ENCODE measurements at regions not wholly inside any gene's neighbourhood (a gene's known extent, or its start where the extent isn't known, plus 50 kb on each side); places are given as distances from the start of the nearest gene placed in this dataset.
A peak's percentile ranks its signal among the peaks of the same experiment; 100 is the strongest.

DNA sequence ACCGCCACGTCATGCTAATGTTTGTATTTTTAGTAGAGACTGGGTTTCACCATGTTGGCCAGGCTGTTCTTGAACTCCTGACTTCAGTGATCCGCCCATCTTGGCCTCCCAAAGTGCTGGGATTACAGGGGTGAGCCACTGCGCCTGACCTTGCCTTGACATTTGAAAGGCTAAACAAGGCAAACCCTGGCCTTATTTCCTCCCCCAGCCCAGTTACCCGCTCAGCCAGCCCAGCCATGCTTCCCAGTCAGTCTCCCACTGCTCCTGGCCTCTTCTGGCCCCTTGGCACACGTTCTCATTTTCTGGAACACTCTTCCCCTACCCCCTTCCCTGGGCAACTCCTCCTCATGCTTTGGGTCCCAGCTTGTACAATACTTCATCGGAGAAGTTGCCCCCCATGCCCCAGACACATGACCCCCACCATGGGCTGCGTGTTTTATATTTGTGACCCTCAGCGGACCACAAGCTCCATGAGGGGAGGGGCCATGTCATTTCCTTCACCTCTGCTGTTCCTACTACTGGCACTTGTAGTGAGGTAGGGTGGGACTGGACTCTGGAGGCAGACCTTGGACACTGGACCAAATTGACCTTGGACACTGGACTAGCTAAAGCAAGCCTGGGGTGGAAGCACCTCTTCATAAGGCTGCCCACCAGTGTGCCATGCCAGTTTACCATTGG is 94.4 kb upstream of the IER5L start:
- Histone ChIP-seq H3K4me1 (ENCODE audit: control insufficient read depth, insufficient read depth, low read length) (no peaks in the 10 kb centered on the region), H3K27ac (ENCODE audit: low read depth, low read length) (no peak overlapping the region), H3K27me3 (ENCODE audit: control insufficient read depth, insufficient read depth, low read length) (no peaks in the 10 kb centered on the region), H3K36me3 (ENCODE audit: control insufficient read depth, insufficient read depth, low read length) (no peaks in the 10 kb centered on the region), H3K4me3 (ENCODE audit: low read length) (no peak overlapping the region), H3K9ac (ENCODE audit: low read length) (no peak overlapping the region)

DNA sequence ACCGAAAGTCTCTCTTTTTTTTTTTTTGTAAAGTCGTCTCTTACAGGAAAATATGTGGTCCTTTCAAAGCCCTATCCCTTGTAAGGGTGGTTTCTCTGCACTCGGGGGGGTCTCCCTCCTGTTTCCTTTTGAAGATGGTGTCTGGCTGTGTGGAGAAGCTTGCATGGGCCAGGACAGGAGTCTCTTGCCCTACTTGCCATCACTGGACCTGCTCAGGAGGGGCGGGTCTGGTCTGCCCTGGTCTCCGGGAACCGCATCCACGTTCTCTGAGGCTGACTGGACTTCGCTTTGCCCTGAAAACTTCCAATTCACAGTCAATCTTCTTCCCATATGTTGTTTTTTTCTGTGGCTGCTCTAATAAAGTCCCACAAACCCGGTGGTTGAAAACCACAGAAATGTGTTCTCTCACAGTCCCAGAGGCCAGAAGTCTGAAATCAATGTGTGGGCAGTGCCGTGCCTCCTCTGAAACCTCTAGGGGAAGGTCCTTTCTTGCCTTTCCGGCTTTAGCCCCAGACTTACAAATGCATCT is 92.9 kb upstream of the IER5L start:
- H3K9ac ChIP-seq (ENCODE audit: low read length), result no peak overlapping the region
- no peak overlapping the region for H3K27ac ChIP-seq (ENCODE audit: low read depth, low read length)
- H3K27me3 ChIP-seq (ENCODE audit: control insufficient read depth, insufficient read depth, low read length), result no peaks in the 10 kb centered on the region
- no peaks in the 10 kb centered on the region for H3K4me1 ChIP-seq (ENCODE audit: control insufficient read depth, insufficient read depth, low read length)
- no peaks in the 10 kb centered on the region for H3K36me3 ChIP-seq (ENCODE audit: control insufficient read depth, insufficient read depth, low read length)
- H3K4me3 ChIP-seq (ENCODE audit: low read length), result no peak overlapping the region

- H3K4me1 ChIP-seq (ENCODE audit: control insufficient read depth, insufficient read depth, low read length), result no peaks in the 10 kb centered on the region
- H3K27me3 ChIP-seq (ENCODE audit: control insufficient read depth, insufficient read depth, low read length), result no peaks in the 10 kb centered on the region
- H3K4me3 ChIP-seq (ENCODE audit: low read length), result no peak overlapping the region
- no peak overlapping the region for H3K27ac ChIP-seq (ENCODE audit: low read depth, low read length)
- H3K36me3 ChIP-seq (ENCODE audit: control insufficient read depth, insufficient read depth, low read length), result no peaks in the 10 kb centered on the region
- no peak overlapping the region for H3K9ac ChIP-seq (ENCODE audit: low read length)
These were observed 92.1 kb upstream of the IER5L start for GRCh38 chr9:129270205-129270604.

- Histone ChIP-seq H3K27ac (ENCODE audit: low read depth, low read length) (no peak overlapping the region), H3K36me3 (ENCODE audit: control insufficient read depth, insufficient read depth, low read length) (no peaks in the 10 kb centered on the region), H3K4me3 (ENCODE audit: low read length) (no peak overlapping the region), H3K27me3 (ENCODE audit: control insufficient read depth, insufficient read depth, low read length) (no peaks in the 10 kb centered on the region), H3K4me1 (ENCODE audit: control insufficient read depth, insufficient read depth, low read length) (no peaks in the 10 kb centered on the region), H3K9ac (ENCODE audit: low read length) (no peak overlapping the region)
These were observed 89.1 kb upstream of the IER5L start for GRCh38 chr9:129267141-129267540.

DNA sequence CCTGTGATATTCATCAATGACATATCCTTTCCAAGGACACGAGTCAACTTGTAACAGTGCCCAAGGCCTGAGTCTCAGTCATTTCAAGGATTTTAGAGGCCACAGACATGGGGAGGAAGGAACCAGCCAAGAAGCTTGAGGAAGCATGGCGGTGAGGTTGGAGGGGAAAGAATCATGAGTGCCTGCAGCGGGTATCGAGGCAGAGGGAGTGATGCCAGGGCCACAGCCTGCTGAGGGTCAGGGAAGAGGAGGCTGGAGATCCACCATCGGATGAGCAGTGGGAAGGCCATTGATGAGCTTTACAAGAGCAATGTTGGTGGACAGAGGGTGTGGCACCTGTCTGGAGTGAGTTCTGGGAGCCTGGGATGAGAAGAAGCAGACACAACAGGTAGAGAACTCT is 88.5 kb upstream of the IER5L start:
- no peak overlapping the region for H3K4me3 ChIP-seq (ENCODE audit: low read length)
- H3K4me1 ChIP-seq (ENCODE audit: control insufficient read depth, insufficient read depth, low read length), result no peaks in the 10 kb centered on the region
- no peak overlapping the region for H3K27ac ChIP-seq (ENCODE audit: low read depth, low read length)
- no peaks in the 10 kb centered on the region for H3K36me3 ChIP-seq (ENCODE audit: control insufficient read depth, insufficient read depth, low read length)
- H3K9ac ChIP-seq (ENCODE audit: low read length), result no peak overlapping the region
- no peaks in the 10 kb centered on the region for H3K27me3 ChIP-seq (ENCODE audit: control insufficient read depth, insufficient read depth, low read length)

DNA sequence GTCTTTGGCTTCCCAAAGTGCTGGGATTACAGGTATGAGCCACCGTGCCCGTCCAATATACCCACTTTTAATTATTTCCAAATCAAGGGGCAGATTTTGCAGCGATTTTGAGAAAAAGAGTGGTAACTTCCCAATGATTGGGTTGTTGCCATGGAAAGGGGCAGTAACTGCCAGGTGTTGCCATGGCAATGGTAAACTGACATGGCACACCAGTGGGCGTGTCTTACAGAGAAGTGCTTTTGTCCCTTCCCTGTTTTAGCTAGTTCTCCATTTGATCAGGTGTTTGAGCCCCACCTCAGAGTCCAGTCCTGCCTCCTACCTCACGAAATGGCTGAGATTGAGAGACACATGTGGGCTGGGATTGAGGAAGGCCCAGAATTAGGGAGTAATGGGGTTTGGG is 86.3 kb upstream of the IER5L start:
- Histone ChIP-seq H3K27ac (ENCODE audit: low read depth, low read length) (no peak overlapping the region), H3K9ac (ENCODE audit: low read length) (no peak overlapping the region), H3K27me3 (ENCODE audit: control insufficient read depth, insufficient read depth, low read length) (peaks cover 3% of the 10 kb centered on the region), H3K4me3 (ENCODE audit: low read length) (no peak overlapping the region), H3K4me1 (ENCODE audit: control insufficient read depth, insufficient read depth, low read length) (no peaks in the 10 kb centered on the region), H3K36me3 (ENCODE audit: control insufficient read depth, insufficient read depth, low read length) (no peaks in the 10 kb centered on the region)

GRCh38 chr9:129263836-129264235 is 85.8 kb upstream of the IER5L start:
- Histone ChIP-seq H3K27me3 (ENCODE audit: control insufficient read depth, insufficient read depth, low read length) (peaks cover 3% of the 10 kb centered on the region), H3K4me3 (ENCODE audit: low read length) (no peak overlapping the region), H3K4me1 (ENCODE audit: control insufficient read depth, insufficient read depth, low read length) (no peaks in the 10 kb centered on the region), H3K36me3 (ENCODE audit: control insufficient read depth, insufficient read depth, low read length) (no peaks in the 10 kb centered on the region), H3K9ac (ENCODE audit: low read length) (no peak overlapping the region), H3K27ac (ENCODE audit: low read depth, low read length) (no peak overlapping the region)

DNA sequence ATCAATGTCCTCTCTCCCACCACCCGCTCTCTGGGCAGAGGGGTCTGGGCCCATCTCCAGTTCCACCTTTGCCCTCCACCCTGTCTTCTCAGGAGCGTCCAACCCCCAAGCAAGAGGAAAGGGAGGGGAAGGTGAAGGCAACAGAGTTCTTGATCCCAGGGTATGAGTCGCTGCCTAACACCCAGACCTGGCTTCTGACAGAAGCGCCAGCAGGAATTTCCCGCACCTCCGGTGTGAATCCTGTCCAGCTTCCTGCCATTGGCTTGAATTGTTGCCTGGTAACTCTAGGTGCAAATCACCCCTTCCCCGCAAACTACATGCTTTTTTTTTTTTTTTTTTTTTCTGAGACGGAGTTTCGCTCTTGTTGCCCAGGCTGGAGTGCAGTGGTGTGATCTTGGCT is 84.2 kb upstream of the IER5L start:
- H3K4me3 ChIP-seq (ENCODE audit: low read length), result no peak overlapping the region

DNA sequence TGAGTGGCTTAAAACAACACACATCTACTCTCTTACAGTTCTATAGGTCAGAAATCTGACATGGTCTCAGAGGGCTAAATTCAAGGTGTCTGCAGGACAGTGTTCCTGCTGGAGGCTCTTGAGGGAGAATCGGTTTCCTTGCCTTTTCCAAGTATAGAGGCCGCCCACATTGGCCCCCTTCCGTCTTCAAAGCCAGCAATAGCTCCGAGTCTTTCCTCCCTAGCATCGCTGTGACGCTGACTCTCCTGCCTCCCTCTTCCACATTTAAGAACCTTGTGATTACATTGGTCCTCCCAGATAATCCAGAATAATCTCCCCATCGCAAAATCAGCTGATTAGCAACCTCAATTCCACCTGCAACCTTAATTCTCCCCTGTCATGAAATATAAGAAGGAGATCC is 81.3 kb upstream of the IER5L start:
- Histone ChIP-seq H3K27me3 (ENCODE audit: control insufficient read depth, insufficient read depth, low read length) (peaks cover 10% of the 10 kb centered on the region), H3K4me1 (ENCODE audit: control insufficient read depth, insufficient read depth, low read length) (peaks cover 3% of the 10 kb centered on the region), H3K36me3 (ENCODE audit: control insufficient read depth, insufficient read depth, low read length) (no peaks in the 10 kb centered on the region), H3K9ac (ENCODE audit: low read length) (no peak overlapping the region), H3K27ac (ENCODE audit: low read depth, low read length) (no peak overlapping the region), H3K4me3 (ENCODE audit: low read length) (no peak overlapping the region)

More for the DNA sequence above, 84.2 kb upstream of the IER5L start:
- Histone ChIP-seq H3K36me3 (ENCODE audit: control insufficient read depth, insufficient read depth, low read length) (no peaks in the 10 kb centered on the region), H3K4me1 (ENCODE audit: control insufficient read depth, insufficient read depth, low read length) (peaks cover 3% of the 10 kb centered on the region), H3K27me3 (ENCODE audit: control insufficient read depth, insufficient read depth, low read length) (peaks cover 10% of the 10 kb centered on the region), H3K27ac (ENCODE audit: low read depth, low read length) (no peak overlapping the region), H3K9ac (ENCODE audit: low read length) (no peak overlapping the region)

- no peaks in the 10 kb centered on the region for H3K36me3 ChIP-seq (ENCODE audit: control insufficient read depth, insufficient read depth, low read length)
- H3K27me3 ChIP-seq (ENCODE audit: control insufficient read depth, insufficient read depth, low read length), result peaks cover 10% of the 10 kb centered on the region
- no peak overlapping the region for H3K9ac ChIP-seq (ENCODE audit: low read length)
- peak overlapping the region; percentile 0 for H3K4me3 ChIP-seq (ENCODE audit: low read length)
- H3K27ac ChIP-seq (ENCODE audit: low read depth, low read length), result no peak overlapping the region
- H3K4me1 ChIP-seq (ENCODE audit: control insufficient read depth, insufficient read depth, low read length), result peaks cover 3% of the 10 kb centered on the region
These were observed 80.8 kb upstream of the IER5L start for GRCh38 chr9:129258823-129259301.

DNA sequence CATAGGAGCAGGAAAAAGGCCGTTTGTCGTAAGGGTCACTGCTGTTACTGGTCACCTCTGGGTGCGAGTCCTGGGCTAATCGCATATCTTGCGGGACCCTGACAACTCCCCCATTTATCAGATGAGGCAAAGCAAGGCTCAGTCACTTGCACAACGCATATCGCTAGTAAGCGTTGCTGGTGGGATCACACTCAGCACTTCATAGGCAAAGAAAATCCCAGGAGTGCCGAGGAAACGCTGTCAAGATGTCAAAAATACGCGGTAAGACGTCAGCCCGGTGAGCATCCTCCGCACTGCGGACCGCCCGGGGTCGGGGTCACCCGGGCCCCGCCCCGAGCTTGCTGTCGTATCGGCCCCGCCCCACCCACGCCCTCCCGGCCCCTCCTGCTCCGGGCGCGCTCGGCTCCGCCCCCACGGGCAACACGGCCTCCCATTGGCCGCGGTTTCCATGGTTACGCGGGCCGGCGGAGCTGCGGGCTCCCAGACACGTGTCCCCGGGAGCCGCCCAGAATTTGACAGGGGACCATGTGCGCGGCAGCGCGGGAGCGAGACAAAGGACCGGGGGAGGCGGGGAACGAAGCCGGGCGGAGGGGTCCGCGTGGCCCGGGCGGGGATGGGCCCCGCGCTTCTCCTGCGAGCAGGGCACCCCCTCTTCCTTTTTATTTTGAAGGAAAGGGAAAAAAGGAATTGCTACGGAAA is 80.2 kb upstream of the IER5L start:
- no peaks in the 10 kb centered on the region for H3K36me3 ChIP-seq (ENCODE audit: control insufficient read depth, insufficient read depth, low read length)
- peak overlapping the region; percentile 51 for H3K4me3 ChIP-seq (ENCODE audit: low read length)
- no peak overlapping the region for H3K27ac ChIP-seq (ENCODE audit: low read depth, low read length)
- peaks cover 6% of the 10 kb centered on the region for H3K4me1 ChIP-seq (ENCODE audit: control insufficient read depth, insufficient read depth, low read length)
- peaks cover 14% of the 10 kb centered on the region for H3K27me3 ChIP-seq (ENCODE audit: control insufficient read depth, insufficient read depth, low read length)
- no peak overlapping the region for H3K9ac ChIP-seq (ENCODE audit: low read length)

DNA sequence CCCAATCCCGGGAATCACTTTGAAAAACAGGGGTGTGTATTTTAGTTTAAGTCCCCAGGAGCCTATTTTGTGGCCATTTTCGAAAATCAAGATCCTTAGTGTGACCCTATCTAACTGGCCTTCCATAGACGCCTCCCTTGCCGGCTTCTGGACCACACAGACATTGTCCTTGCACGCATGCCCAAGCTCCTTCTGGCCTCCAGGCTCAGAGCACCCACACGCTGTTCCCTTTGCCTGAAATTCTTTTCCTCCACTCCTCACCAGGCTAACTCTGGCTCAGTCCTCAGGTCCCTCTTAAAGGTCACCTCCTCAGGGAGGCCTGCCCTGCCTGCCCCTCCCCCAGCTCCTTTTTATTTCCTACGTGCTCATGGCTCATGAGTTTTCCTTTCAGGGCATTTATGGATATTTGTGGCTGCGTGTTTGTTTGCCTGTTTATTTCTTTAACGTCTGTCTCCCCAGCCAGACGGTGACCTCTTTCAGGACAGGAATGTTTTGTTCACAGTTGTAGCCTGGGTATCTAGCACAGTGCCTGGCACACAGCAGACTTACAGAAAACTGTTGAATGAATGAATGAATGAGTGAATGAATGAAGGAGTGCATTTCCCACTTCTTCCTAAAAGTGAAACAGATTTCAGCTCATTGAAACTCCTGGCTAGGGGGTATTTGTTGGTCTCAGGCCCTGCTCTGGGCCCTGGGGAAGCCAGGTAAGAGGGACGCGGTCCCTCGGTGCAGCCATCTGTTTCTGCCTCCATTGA is 79.1 kb upstream of the IER5L start:
- H3K27ac ChIP-seq (ENCODE audit: low read depth, low read length), result no peak overlapping the region
- H3K27me3 ChIP-seq (ENCODE audit: control insufficient read depth, insufficient read depth, low read length), result peaks cover 14% of the 10 kb centered on the region
- no peaks in the 10 kb centered on the region for H3K36me3 ChIP-seq (ENCODE audit: control insufficient read depth, insufficient read depth, low read length)
- peaks cover 6% of the 10 kb centered on the region for H3K4me1 ChIP-seq (ENCODE audit: control insufficient read depth, insufficient read depth, low read length)
- no peak overlapping the region for H3K4me3 ChIP-seq (ENCODE audit: low read length)
- H3K9ac ChIP-seq (ENCODE audit: low read length), result no peak overlapping the region

Measured in rectal smooth muscle tissue (tissue), 1 donor.